HG03460 (cell line): ENCODE measurements at regions not wholly inside any gene's neighbourhood (a gene's known extent, or its start where the extent isn't known, plus 50 kb on each side); places are given as distances from the start of the nearest gene placed in this dataset.
"Not testable (repeated sequence)": the region's sequence is repeated elsewhere in the genome, so short reads cannot be mapped to it uniquely, and the experiment has no call there.

Source experiments
- ATAC-seq: cut with Tn5 transposase; IDR thresholded peaks from one replicate; pipeline ENCODE4 v1.9.1; 2021; ENCODE audit not compliant: unreplicated experiment

DNA sequence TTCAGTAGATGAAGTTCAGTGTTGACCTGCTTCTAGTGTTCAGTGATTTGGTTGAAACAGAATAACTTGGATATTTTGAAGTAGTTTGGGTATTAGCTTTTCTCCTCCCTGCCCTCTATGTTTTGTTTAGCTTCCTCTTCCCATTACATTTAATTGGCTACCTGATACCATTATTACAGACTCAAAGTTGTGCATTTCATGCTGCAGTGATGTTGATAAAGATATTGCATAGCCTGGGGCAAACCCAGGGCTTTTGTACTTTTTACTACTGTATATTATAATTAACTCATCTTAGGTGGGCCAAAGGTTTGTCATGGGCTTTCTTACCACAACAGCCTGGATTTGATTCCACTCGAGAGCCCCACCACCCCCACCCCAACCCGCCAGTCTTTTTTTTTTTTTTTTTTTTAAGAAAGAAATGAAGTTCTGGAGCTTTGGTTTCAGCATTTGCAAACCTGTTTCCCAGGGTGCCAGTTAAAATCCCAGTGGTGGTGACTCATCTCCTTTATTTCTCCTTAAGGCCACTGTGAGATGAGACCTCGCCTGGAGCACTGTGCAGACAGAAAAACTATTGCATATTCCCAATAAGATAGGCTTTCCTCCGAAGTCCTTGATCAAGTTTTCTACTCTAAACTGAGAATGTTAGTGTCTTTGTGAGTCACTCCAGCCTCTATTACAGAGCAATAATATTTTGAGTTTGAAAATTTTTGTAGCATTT lies 393.7 kb upstream of the FANCL start:
- no peak for ATAC-seq

DNA sequence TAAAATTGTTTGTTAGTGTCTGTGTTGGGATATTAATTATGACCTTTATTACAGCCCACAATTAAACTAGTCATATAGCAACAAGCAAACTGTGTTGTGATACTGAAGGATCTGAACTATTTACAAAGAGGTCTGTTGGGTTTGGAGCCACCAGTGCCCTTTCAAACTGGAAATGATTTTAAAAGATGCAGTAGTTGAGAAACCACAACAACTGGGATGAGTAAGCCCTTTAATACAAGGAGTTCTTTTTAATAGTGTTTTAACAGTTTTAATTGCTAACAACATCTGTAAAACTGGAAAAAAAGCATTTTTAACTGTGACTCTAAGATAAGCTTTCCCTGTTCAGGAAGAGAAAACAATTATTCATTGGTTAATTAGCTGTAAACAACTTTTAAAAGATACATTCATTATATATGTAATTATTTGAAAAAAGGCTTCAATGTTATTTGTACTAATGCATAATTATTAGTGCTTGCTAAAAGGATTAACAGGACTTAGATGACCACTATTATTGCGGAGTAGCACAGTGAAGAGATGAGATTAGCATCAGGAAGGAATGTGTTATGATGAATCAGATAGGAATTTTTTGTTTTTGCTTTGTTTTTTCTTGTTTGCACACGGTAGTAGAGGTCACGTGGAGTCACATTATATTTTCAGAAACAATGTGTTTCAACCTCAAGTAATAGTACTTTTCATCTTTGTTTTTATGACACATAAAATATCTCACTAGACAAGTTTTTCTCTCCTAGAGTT lies 392.7 kb upstream of the FANCL start:
- ATAC-seq = no peak

DNA sequence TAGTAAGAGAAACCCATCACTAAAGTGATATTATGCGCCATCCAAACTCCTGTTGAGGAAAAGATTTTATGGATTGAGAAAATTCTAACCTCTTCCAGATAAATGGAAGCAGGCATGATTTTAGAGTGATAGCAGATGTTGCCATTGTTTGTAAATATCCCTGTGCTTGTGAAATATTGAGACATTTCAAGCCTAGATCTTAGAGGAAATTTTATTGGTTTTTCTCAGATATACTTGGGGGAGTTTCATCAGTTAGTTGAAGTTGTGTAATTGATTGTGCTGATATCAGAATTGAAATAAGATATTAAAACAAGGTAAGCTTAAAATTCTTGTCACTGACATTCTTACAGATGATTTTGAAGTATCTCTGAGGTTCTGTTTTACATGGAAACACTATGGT lies 390.9 kb upstream of the FANCL start:
- no peak for ATAC-seq

DNA sequence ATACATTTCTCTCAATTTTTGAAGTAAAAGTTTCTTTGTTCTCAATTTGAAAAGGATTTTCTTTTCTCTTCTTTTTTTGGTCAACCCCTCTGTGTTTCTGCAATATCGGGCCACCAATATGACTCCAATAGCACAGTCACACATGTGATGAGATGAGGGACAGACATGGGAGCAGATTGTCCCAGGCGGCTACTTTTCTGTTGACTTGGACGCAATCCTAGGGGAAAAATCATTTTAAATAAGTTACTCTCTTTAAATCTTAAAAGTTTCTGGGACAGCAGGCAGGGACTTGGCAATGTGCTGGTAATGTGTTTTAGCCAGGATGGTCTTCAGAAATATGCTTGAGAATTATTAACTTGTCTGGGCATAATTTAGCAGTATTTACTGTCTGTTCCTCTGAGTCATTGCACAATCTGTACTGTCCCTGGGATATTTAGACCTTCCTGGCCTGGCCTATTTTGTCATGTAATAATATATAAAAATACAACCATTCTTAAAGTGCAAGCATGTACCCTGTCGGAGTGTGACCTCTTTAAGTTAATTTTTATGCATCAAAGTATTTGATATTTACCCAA lies 388.5 kb upstream of the FANCL start:
- ATAC-seq = no peak

DNA sequence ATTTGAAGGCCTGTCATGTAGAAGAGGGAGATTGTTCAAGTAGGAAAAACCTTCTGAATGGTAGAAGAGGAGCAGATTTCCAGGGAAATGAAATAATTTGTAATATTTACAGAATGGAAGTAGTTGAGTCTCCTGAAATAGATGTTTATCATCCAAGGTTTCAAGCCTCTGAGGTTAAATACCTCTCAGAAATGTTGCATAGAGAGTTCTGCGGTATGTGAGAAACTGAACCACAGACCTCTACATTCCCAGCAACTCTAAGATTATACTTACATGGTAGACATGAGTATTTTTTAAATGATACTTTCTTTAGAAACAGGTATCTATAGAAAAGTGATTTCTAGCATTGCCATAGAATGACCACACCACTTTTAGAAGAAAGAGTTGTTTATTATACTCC lies 379.8 kb upstream of the FANCL start:
- no peak for ATAC-seq

DNA sequence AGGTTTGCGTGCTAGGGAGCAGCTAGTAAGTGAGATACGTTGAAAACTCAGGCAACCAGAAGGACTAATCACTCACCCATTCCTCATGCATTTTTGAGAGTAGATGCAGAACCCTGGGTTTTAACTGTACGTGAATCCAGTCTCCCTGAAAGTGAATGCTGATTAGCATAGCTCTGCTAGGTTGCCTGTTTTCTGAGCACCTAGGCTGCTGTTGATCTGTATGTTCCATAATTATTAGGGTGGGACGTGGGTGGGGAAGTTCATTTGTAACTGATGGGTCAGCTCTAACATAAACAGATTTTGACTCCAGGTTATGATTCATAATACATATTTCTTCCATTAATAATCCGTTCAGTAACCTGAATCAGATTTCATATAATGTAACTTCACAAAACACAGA lies 379.0 kb upstream of the FANCL start:
- ATAC-seq = no peak

DNA sequence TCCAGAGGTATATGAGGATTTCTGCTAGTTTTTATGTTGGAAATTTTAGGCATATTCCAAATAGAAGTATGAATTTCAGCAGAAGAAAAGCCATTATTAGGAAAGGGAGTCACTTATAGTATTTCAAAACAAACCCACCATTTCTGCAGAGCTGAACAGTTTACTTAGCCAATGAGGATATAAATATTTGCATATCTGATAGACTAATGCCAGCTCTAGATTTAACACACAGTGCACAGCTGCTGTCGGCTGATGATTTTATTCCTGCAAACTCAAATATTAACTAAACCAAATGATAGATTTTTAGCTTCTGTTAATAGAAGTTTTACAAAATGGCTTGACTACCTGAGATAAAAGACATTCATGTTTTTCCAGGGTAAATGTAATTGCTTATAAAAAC lies 375.8 kb upstream of the FANCL start:
- ATAC-seq = no peak

DNA sequence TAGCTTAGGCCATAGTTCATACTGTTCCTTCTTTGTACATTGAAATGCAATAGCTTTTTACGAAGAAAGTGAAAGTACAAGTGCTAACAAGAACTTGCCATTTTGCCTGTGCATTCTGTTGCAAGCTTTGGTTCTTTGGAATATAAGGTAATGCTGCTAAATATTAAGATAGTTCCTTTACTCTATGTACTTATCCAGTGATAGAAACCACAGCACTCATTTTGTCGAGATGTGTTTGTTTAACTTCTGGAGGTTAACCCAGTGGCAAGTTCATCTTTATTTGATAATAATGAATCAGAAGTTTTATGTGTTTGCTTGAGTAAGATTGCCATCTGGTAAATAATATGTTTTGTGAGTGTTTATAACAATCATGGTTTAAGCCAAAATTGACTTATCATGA lies 373.1 kb upstream of the FANCL start:
- no peak for ATAC-seq

DNA sequence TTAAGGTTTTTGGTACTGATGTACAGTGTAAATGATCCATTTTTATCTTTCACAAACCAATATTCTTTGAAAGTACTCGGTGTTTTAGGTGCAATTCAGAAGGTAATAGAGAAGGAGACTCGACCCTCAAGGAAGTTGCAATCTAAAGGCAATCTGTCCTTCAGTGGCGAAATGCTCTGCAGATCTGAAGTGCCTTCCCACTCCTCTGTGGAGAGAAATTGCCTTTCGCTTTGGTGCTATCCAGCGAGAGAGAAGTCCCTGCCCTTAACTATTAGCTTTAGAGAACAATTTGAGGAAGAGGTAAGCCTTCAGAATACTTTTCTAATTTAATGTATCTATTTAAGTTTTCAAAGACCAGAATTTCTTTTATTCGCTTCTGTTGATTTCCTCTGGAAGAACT lies 371.8 kb upstream of the FANCL start:
- ATAC-seq = no peak

DNA sequence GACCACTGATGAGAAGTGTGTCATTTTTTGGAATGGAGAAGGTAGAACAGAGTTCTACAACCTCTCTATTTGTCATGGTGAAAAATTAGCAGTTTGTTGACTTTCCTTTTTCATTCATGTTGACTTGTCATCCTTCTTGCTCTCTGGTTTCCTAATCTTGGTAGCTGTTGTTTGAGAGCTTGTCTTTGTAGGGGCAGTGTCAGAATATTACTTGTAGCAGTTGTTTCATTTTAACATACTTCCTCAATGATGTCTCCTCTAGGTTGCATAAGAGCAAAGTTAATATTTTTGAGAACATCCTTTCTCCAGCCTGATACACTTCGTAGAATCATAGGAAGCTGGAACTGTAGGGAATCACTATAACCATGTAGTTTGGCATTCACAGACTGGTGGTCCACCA lies 368.2 kb upstream of the FANCL start:
- ATAC-seq = no peak

DNA sequence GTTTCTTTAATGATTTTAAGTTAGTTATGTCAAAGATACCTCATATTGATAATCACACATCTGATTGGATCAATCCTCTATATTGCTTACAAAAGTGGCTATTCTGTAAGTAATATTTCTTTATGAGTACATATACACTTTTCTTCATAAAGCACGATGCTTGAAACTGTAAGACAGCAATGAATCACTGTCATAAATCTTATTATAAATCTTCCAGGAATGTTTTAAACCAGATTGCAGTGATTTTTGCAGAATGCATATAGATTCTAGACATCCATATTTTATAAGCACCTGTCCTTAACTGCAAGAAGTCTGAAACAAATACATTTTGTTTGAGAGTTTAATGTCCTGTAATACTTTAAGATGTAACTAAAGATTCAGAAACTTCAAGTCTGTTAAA lies 367.0 kb upstream of the FANCL start:
- no peak for ATAC-seq

DNA sequence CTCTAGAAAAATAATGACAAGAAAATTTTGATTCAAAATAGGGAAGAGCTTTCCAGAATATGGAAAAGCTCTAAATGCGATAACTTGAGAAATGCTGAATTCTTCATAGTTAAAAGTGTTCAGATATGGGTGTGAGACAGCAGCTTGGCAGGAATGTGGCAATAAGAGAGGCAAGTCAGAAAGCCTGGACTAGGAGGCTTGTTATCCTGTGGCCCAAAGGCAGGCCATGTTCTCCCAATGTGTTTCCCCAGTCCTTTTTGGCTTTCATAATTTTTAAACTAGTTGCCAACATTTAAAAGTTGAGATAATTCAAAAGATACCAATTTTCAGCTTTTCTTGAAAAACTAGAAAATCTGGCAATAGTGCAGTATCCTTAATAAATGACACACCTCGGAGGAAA lies 366.3 kb upstream of the FANCL start:
- ATAC-seq = no peak

DNA sequence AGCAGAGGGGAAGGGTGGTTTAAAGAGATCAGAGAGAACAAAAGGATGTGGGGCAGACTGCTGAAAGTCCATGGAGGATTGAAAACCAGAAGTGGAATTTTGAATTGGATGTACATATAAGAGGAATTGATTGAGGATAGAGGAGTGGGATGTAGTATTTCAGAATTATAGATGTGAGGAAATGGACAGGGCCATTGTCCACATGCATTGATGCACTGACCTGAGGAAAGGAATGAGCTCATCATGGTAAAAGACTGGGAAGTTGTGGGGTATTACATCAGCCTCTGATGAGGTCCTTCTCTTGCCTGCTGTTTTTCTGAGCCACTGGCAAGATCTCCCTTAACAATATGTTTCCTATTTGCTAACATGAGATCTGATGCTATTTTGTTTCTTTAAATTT lies 365.7 kb upstream of the FANCL start:
- no peak for ATAC-seq

DNA sequence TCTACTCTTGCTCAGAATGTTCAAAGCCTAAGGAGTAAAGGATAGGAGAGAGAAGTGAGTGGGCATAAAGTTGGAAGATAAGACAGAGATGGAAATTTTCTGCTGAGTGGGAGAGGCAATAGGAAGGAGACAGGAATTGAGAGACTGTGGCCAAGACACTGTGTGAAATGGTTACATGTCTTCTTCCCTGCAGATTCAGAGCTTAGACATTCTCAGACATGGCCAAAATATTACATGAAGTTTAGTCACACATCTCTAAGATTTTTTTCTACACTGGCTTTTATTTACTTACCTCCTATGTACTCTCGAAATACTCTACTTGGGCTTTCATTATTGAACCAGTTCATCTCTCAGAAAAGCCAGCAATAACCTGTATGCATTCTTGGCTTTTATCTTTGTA lies 363.0 kb upstream of the FANCL start:
- no peak for ATAC-seq

DNA sequence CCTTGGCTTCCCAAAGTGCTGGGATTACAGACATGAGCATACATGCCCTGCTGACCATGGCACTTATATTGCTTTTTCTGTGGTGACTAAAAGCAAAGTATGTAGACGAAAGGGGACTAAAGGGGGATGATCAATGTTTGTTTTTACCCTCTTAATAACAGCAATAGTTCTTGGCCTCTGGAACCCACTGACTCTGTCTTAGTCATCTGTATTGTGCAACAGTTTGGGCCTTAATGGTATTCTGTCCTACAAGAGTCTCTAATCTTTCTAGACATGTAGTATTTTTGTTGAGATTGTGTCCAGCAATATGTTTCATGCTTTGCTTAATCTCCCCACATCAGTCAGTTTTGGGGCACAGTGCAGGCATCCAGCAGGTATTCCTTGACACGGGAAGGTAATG lies 359.9 kb upstream of the FANCL start:
- ATAC-seq = no peak

DNA sequence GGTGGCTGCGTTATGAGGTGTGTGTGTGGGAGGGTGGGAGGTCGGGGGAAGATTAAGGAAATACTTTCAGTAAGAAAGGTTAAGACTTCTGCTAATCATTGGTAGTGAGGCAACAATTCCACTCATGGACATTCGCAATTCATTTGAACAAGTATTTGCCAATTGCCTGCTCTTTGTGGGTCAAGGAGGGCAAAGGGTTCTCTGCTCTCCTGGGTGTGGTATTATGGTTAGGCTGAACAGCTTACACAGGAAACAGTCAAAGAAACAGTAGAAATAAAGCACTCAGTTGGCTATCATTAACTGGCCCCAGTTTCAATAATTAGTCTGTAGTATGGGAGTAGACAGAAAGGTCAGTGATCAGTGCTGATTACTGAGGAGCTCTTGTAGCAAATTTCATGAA lies 357.0 kb upstream of the FANCL start:
- no peak for ATAC-seq

DNA sequence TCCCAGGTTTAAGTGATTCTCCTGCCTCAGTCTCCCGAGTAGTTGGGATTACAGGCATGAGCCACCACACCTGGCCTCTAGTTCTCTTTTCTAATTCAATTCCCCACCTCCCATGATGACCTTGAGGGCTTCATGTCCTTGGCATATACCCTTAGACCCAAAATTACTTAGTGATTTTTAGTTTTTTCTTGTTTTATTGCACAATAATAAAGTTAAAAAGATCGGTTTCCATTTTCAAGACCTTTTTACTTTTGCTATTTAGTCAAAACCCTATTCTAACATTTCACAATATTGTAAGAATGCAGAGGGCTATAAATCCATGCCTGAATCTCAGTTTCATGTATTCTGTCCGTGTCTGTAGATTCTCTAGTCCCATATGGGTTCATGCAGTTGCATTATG lies 354.6 kb upstream of the FANCL start:
- no peak for ATAC-seq

DNA sequence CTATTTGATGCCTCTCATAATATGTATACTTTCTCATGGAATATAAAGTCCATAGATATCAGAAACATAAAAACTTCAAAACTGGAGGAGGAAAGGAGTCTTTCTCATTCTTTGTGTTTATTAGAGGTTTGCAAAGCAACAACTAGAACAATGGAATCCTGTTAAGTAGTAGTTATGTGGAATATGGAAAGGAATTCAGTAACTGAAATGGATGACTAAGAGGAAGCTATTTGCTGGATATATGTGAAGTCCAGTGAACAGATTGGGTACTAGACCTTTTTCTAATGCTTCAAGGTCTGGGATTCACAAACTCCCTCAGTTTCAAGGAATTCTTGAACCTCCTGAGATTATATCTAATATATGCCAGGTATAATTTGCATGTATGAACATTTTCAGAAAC lies 353.6 kb upstream of the FANCL start:
- ATAC-seq = no peak

DNA sequence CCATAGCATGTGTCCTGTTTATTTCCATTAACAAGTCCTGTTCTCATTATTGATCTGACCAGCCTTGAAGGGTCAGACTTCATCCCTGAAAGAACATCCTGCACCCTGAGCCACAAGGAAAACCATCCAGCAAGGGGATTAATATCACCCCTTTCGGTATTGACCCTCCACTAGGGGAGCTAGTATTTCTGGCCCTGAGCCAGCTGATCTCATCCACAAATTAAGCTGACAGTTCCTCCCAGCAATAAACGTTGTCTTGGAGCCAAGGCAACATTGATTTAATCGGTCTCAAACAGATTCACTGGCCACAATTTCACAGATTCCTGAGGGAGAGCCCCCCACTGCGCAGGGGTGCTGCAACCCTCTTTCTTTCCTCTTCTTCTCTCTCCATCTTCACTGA lies 353.1 kb upstream of the FANCL start:
- no peak for ATAC-seq

DNA sequence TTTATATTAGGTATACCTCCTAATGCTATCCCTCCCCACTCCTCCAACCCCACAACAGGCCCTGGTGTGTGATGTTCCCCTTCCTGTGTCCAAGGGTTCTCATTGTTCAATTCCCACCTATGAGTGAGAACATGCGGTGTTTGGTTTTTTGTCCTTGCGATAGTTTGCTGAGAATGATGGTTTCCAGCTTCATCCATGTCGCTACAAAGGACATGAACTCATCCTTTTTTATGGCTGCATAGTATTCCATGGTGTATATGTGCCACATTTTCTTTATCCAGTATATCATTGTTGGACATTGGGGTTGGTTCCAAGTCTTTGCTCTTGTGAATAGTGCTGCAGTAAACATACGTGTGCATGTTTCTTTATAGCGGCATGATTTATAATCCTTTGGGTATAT lies 345.1 kb upstream of the FANCL start:
- not testable (repeated sequence) for ATAC-seq

DNA sequence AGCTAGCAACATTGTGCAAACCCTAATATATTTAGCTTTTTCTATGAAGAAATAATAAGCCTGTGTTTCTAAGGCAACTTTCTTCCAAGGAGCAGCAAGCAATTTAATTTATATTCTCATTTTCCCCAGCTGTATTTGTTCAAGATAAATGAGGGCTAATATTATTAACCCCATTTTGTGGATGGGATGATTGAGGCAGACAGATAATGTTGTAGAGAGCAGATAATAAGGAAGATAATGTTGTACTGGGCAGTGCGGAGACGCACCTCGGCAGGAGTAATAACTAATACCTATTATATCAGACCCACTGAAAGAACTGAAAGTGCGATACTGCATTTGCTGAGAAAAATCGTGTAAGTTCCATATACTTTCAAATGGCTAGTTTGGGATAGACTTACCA lies 344.1 kb upstream of the FANCL start:
- ATAC-seq = no peak

DNA sequence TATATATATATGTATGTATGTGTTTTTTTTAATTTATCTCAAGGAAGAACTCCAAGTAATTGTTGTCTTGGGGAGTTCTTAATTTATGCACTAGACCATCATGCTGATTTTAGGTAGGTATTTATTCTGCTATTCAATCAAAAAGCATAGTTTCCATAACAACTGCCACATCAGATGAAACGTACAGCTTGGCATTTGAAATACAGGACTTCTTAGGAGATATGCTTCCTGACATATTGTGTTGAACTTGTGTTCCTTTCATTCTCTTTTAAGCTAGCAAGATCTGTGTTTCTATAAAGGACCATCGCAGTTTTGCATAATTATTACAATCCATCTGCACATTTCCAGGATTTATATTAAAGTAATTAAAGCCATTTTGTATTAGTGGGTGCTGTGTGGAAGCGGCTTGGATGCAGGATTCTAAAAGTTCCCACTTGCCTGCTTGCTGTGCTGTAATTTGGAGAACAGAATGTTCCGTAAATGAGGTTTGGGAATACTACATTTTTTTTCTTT lies 343.5 kb upstream of the FANCL start:
- no peak for ATAC-seq
